H1 (cell line): ENCODE measurements at regions not wholly inside any gene's neighbourhood (a gene's known extent, or its start where the extent isn't known, plus 50 kb on each side); places are given as distances from the start of the nearest gene placed in this dataset.

Experiments
- CTCF ChIA-PET: fragments of 300-600 bp; sonication (Branson Sonifier 250); formaldehyde crosslinking; loops from one replicate; lab custom pipeline; 2021; ENCODE audit not compliant: partially characterized antibody; lab: Charles Lee
- POLR2A ChIA-PET: fragments of 300-600 bp; sonication (Branson Sonifier 250); formaldehyde crosslinking; loops from one replicate; lab custom pipeline; 2021; ENCODE audit warnings: inconsistent platforms; ENCODE audit not compliant: partially characterized antibody; lab: Charles Lee
- DNase-seq, 2 experiments: peaks; one replicate each; pipeline versions ENCODE4 v3.0.0 to v3.0.0-alpha.2; 2010 to 2022; ENCODE audit warnings: low spot score in 2 of 2, low read depth in 1 of 2, mixed read lengths in 1 of 2
- FAIRE-seq: peaks from 2 replicates; lab custom pipeline; 2011; peaks lifted over from hg19 to GRCh38; lab: Jason Lieb, UNC
- H2AFZ ChIP-seq: 2 replicates; pipeline ENCODE4 v1.8.1; 2012; ENCODE audit warnings: low read length, inconsistent platforms
- H2AK5ac ChIP-seq: 2 replicates; pipeline ENCODE4 v1.6.1; 2013; ENCODE audit warnings: low read depth, low read length
- H2BK120ac ChIP-seq: replicated peaks from 2 replicates; pipeline ENCODE3; 2013; ENCODE audit warnings: low read depth, low read length, inconsistent platforms
- H2BK12ac ChIP-seq: 2 replicates; pipeline ENCODE4 v1.6.1; 2013; ENCODE audit warnings: low read depth, low read length
- H2BK15ac ChIP-seq: 2 replicates; pipeline ENCODE4 v1.6.1; 2013; ENCODE audit warnings: low read length
- H2BK20ac ChIP-seq: 2 replicates; pipeline ENCODE4 v1.6.1; 2013; ENCODE audit warnings: low read length
- H2BK5ac ChIP-seq: 2 replicates; pipeline ENCODE4 v1.6.1; 2013; ENCODE audit warnings: low read depth, low read length
- H3K14ac ChIP-seq: 2 replicates; pipeline ENCODE4 v1.6.1; 2013; ENCODE audit warnings: inconsistent platforms; ENCODE audit not compliant: insufficient read length
- H3K18ac ChIP-seq: 2 replicates; pipeline ENCODE4 v1.6.1; 2013; ENCODE audit warnings: low read length; ENCODE audit errors: extremely low read depth
- H3K23ac ChIP-seq: 2 replicates; pipeline ENCODE4 v1.6.1; 2013; ENCODE audit warnings: inconsistent platforms; ENCODE audit not compliant: insufficient read length
- H3K23me2 ChIP-seq: 2 replicates; pipeline ENCODE4 v1.6.1; 2013; ENCODE audit warnings: low read depth, low read length
- H3K27ac ChIP-seq: 2 replicates; pipeline ENCODE4 v1.6.1; 2011; ENCODE audit warnings: low read depth, low read length, inconsistent platforms
- H3K27me3 ChIP-seq, 4 experiments: replicated peaks in 1 of 4; 1 replicate in 1 of 4; 2 replicates in 3 of 4; pipeline versions ENCODE4 v1.6.1 to v1.8.1; 2011 to 2013; ENCODE audit warnings: low read length in 3 of 4, mild to moderate bottlenecking in 3 of 4, inconsistent platforms in 2 of 4, mixed read lengths in 2 of 4, moderate library complexity in 1 of 4; ENCODE audit not compliant: control insufficient read depth in 3 of 4, insufficient read depth in 3 of 4; ENCODE audit errors: extremely low read depth in 1 of 4
- H3K36me3 ChIP-seq, 4 experiments: 2 replicates each; pipeline versions ENCODE4 v1.6.1 to v1.8.1; 2011 to 2013; ENCODE audit warnings: mild to moderate bottlenecking in 4 of 4, low read length in 3 of 4, moderate library complexity in 2 of 4, control low read depth in 1 of 4, inconsistent platforms in 1 of 4; ENCODE audit not compliant: insufficient read depth in 4 of 4, control insufficient read depth in 2 of 4
- H3K4ac ChIP-seq: replicated peaks from 2 replicates; pipeline ENCODE3; 2013; ENCODE audit warnings: low read length, low read depth, mixed read lengths, inconsistent platforms; ENCODE audit not compliant: insufficient read length
- H3K4me1 ChIP-seq, 4 experiments: replicated peaks in 1 of 4; 1 replicate in 1 of 4; 2 replicates in 3 of 4; pipeline versions ENCODE4 v1.6.1 to v1.8.1; 2011 to 2013; ENCODE audit warnings: low read length in 3 of 4, inconsistent platforms in 2 of 4, mixed read lengths in 1 of 4; ENCODE audit not compliant: insufficient read depth in 4 of 4, control insufficient read depth in 3 of 4
- H3K4me2 ChIP-seq, 2 experiments: 2 replicates each; pipeline versions ENCODE4 v1.6.1 to v1.8.1; 2011 to 2013; ENCODE audit warnings: low read depth in 2 of 2, low read length in 2 of 2, control low read depth in 1 of 2, inconsistent platforms in 1 of 2, mild to moderate bottlenecking in 1 of 2; ENCODE audit not compliant: insufficient read depth in 1 of 2
- H3K4me3 ChIP-seq, 4 experiments: fragments of 200-600, 300-600 bp in 1 of 4; sonication (generic), shearing (Covaris generic), sonication (Bioruptor Twin) in 1 of 4; 2 replicates each; pipeline versions ENCODE4 v1.5.1 to v1.8.1; 2011 to 2016; ENCODE audit warnings: low read length in 4 of 4, low read depth in 3 of 4, control low read depth in 2 of 4, inconsistent platforms in 2 of 4, mild to moderate bottlenecking in 2 of 4, mixed read lengths in 1 of 4, moderate library complexity in 1 of 4; ENCODE audit not compliant: insufficient read depth in 2 of 4; ENCODE audit errors: extremely low read depth in 1 of 4
- H3K56ac ChIP-seq: replicated peaks from 2 replicates; pipeline ENCODE3; 2013; ENCODE audit warnings: low read depth, mild to moderate bottlenecking, mixed read lengths, low read length, inconsistent platforms; ENCODE audit not compliant: insufficient read length
- H3K79me1 ChIP-seq: 2 replicates; pipeline ENCODE4 v1.6.1; 2013; ENCODE audit warnings: low read depth, low read length, control low read depth
- H3K79me2 ChIP-seq, 2 experiments: 2 replicates each; pipeline versions ENCODE4 v1.6.1 to v1.8.1; 2012 to 2013; ENCODE audit warnings: low read length in 2 of 2, mild to moderate bottlenecking in 2 of 2, inconsistent platforms in 1 of 2; ENCODE audit not compliant: insufficient read depth in 2 of 2, control insufficient read depth in 1 of 2
- H3K9ac ChIP-seq, 4 experiments: replicated peaks in 1 of 4; 1 replicate in 1 of 4; 2 replicates in 3 of 4; pipeline versions ENCODE4 v1.6.1 to v1.8.1; 2011 to 2013; ENCODE audit warnings: low read depth in 3 of 4, low read length in 3 of 4, control low read depth in 2 of 4, mild to moderate bottlenecking in 2 of 4, moderate library complexity in 2 of 4, inconsistent platforms in 1 of 4; ENCODE audit errors: extremely low read depth in 1 of 4
- H3K9me3 ChIP-seq, 2 experiments: 2 replicates each; pipeline versions ENCODE4 v1.6.1 to v1.8.1; 2012 to 2013; ENCODE audit warnings: mild to moderate bottlenecking in 2 of 2, moderate library complexity in 2 of 2, control low read depth in 1 of 2, inconsistent platforms in 1 of 2, low read depth in 1 of 2, low read length in 1 of 2, mixed read lengths in 1 of 2; ENCODE audit not compliant: insufficient read depth in 2 of 2
- H4K20me1 ChIP-seq, 2 experiments: replicated peaks in 1 of 2; 2 replicates each; pipeline versions ENCODE3 to v1.8.1; 2011 to 2013; ENCODE audit warnings: inconsistent platforms in 2 of 2, low read length in 2 of 2, mild to moderate bottlenecking in 1 of 2; ENCODE audit not compliant: insufficient read depth in 2 of 2, control insufficient read depth in 1 of 2
- H4K5ac ChIP-seq: 2 replicates; pipeline ENCODE4 v1.6.1; 2013; ENCODE audit warnings: low read length, low read depth, mixed read lengths, inconsistent platforms; ENCODE audit not compliant: insufficient read length
- H4K8ac ChIP-seq: 2 replicates; pipeline ENCODE4 v1.8.0; 2013; ENCODE audit warnings: mild to moderate bottlenecking, moderate library complexity, low read length, inconsistent platforms; ENCODE audit not compliant: insufficient read depth; ENCODE audit errors: extremely low read depth
- H4K91ac ChIP-seq: replicated peaks from 2 replicates; pipeline ENCODE3; 2013; ENCODE audit warnings: low read length, mixed read lengths, inconsistent platforms; ENCODE audit not compliant: insufficient read length
- BACH1 ChIP-seq: IDR thresholded peaks from 2 replicates; pipeline ENCODE4 v1.6.1; 2012; ENCODE audit warnings: low read length, improper control_type of control experiment
- EP300 ChIP-seq, 2 experiments: IDR thresholded peaks; 1 replicate in 1 of 2; 2 replicates in 1 of 2; pipeline ENCODE4 v1.6.1; 2011 to 2012; ENCODE audit warnings: low read depth in 2 of 2, low read length in 2 of 2, mild to moderate bottlenecking in 2 of 2, borderline replicate concordance in 1 of 2, inconsistent platforms in 1 of 2, moderate library complexity in 1 of 2
- EZH2 ChIP-seq: fragments of 200-600 bp; sonication (generic); IDR thresholded peaks from 2 replicates; pipeline ENCODE4 v1.7.1; 2012; ENCODE audit warnings: low read depth, mild to moderate bottlenecking, moderate library complexity, low read length, inconsistent platforms; ENCODE audit not compliant: severe bottlenecking
- JUN ChIP-seq: IDR thresholded peaks from 2 replicates; pipeline ENCODE4 v1.6.1; 2011; ENCODE audit warnings: low read depth, mild to moderate bottlenecking, improper control_type of control experiment, low read length
- KDM1A ChIP-seq: fragments of 200-600, 300-600 bp; sonication (generic); IDR thresholded peaks from 2 replicates; pipeline ENCODE4 v1.7.1; 2016; ENCODE audit warnings: mild to moderate bottlenecking, low read length, borderline replicate concordance
- SRF ChIP-seq: IDR thresholded peaks from 2 replicates; pipeline ENCODE4 v1.6.1; 2011; ENCODE audit warnings: mild to moderate bottlenecking, low read depth, low read length, moderate library complexity
- WGBS, 2 experiments: shearing (Covaris generic) in 1 of 2; methylation state at CpG; one replicate each; pipeline versions ENCODE4 v1.1.6 to v1.1.7; 2013 to 2015; ENCODE audit warnings: low lambda C conversion rate in 2 of 2, mixed read lengths in 2 of 2, inconsistent platforms in 1 of 2, low coverage in 1 of 2, missing lambda C conversion rate in 1 of 2; ENCODE audit not compliant: insufficient replicate concordance in 2 of 2, insufficient coverage in 1 of 2, insufficient read length in 1 of 2; ENCODE audit errors: extremely low coverage in 1 of 2, missing lambda C conversion rate in 1 of 2; 5-methylcytosine and 5-hydroxymethylcytosine counted together

GRCh38 chr6:140018588-140018987, 644.1 kb upstream of the CITED2 start:
- H3K18ac ChIP-seq = no peak overlapping the region
- H3K4me2 ChIP-seq = no peak overlapping the region
- WGBS, 2 experiments = 82% methylated on average over 1 of the region's 1 CpG; no CpG with 5 or more reads in 1 of the 2 experiments
- no peak overlapping the region for H3K23ac ChIP-seq
- ChIA-PET CTCF (interaction anchor here (1.1 kb wide), 1 partner anchor 12 kb away, joined by 3 read pairs; no protein-coding TSS in a partner anchor), POLR2A (no interaction called here)
- no peaks in the 10 kb centered on the region for H3K79me1 ChIP-seq
- H2BK15ac ChIP-seq = no peak overlapping the region
- no peaks in the 10 kb centered on the region for H3K79me2 ChIP-seq
- H2BK120ac ChIP-seq = no peak overlapping the region
- H4K91ac ChIP-seq = no peak overlapping the region
- H3K14ac ChIP-seq = no peak overlapping the region
- DNase-seq (no peak), FAIRE-seq (no peak)
- no peak overlapping the region for H2BK12ac ChIP-seq
- no peak overlapping the region for H2AFZ ChIP-seq
- H3K4ac ChIP-seq = no peak overlapping the region
- no peak overlapping the region for H2BK20ac ChIP-seq
- H3K36me3 ChIP-seq = no peaks in the 10 kb centered on the region
- H2BK5ac ChIP-seq = no peak overlapping the region
- no peak overlapping the region for H4K5ac ChIP-seq
- no peak overlapping the region for H3K9ac ChIP-seq
- no peaks in the 10 kb centered on the region for H3K4me1 ChIP-seq
- H3K23me2 ChIP-seq = no peaks in the 10 kb centered on the region
- H3K27me3 ChIP-seq = no peaks in the 10 kb centered on the region
- H3K4me3 ChIP-seq = no peak overlapping the region
- no peak overlapping the region for H3K56ac ChIP-seq
- peaks cover 19 to 22% of the 10 kb centered on the region in 2 experiments for H3K9me3 ChIP-seq
- no peak overlapping the region for H3K27ac ChIP-seq
- H2AK5ac ChIP-seq = no peak overlapping the region
- no peak overlapping the region for H4K8ac ChIP-seq
- no peaks in the 10 kb centered on the region for H4K20me1 ChIP-seq
- TF ChIP-seq JUN (no peak), EP300 (IDR thresholded peaks at IDR 0.05; ENCODE audit: borderline replicate concordance in 1 of 2, low read depth in 2 of 2, low read length in 2 of 2) (no peak), EZH2 (no peak), BACH1 (no peak), SRF (no peak), KDM1A (no peak)
